ENCODE measurements at regions not wholly inside any gene's neighbourhood (a gene's known extent, or its start where the extent isn't known, plus 50 kb on each side); places are given as distances from the start of the nearest gene placed in this dataset.

DNA sequence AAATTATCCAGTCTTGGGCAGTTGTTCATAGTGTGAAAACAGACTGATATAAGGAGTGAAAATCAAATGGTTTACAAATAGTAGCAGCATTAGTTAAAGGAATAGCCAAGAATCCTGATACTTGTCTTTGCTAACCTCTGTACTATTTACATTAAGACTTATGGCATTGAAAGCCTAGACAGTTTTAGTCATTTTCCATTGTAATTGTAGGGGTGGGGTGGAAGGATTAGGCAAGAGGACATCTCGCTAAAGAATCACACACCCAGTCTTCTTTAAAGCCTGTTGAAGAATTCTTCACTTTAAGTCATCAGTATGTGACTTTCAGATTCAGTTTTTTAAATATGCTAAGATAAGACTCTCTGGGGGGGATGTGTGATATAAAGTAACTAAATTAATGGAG is 207.5 kb upstream of the PHACTR1 start:
- TF ChIP-seq POLR2A (IDR thresholded peaks at IDR 0.05) (no peak), EP300 (IDR thresholded peaks at IDR 0.05) (no peak)
- TF ChIP-seq, protein P1, sequence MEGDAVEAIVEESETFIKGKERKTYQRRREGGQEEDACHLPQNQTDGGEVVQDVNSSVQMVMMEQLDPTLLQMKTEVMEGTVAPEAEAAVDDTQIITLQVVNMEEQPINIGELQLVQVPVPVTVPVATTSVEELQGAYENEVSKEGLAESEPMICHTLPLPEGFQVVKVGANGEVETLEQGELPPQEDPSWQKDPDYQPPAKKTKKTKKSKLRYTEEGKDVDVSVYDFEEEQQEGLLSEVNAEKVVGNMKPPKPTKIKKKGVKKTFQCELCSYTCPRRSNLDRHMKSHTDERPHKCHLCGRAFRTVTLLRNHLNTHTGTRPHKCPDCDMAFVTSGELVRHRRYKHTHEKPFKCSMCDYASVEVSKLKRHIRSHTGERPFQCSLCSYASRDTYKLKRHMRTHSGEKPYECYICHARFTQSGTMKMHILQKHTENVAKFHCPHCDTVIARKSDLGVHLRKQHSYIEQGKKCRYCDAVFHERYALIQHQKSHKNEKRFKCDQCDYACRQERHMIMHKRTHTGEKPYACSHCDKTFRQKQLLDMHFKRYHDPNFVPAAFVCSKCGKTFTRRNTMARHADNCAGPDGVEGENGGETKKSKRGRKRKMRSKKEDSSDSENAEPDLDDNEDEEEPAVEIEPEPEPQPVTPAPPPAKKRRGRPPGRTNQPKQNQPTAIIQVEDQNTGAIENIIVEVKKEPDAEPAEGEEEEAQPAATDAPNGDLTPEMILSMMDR (IDR thresholded peaks at IDR 0.05) = no peak

Data from suprapubic skin (tissue), 3 donors.